NCI-H510A (cell line): ENCODE measurements at regions not wholly inside any gene's neighbourhood (a gene's known extent, or its start where the extent isn't known, plus 50 kb on each side); places are given as distances from the start of the nearest gene placed in this dataset.
"Not testable (repeated sequence)": the region's sequence is repeated elsewhere in the genome, so short reads cannot be mapped to it uniquely, and the experiment has no call there.

Experiments
- DNase-seq: peaks from one replicate; lab custom pipeline; 2025; lab: John Stamatoyannopoulos, UW

DNA sequence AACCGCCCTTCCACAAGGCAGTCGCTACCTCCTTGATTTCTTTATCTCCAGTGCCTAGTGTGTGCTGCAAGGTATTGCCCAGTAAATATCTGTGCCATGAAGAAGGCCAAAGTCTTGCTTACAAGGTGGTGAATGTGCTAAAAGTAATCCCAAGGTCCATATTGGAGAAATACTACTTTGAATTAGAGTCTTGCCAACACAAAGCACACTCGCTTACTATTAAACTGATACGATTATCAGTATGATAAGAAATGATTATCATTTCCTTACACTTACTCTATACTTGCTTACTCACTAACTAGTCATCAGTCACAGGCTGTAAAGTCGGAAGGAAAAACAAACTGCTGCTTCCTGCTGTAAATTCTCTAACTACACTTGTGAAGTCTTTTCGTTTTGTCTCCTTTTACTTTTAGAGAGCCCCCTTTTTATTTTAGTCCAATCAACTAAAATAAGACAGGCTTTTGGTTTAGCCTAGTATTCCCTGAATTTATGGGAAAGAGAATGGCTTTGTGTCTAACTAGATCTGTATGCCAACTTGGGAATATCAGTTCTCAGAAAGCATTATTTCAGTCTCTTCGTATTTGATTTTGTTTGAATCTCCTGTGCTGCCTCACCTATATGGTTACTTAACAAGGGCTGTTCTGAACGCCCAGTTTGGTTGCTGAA is 107.1 kb upstream of the TSC22D2 start:
- DNase-seq = no peak

DNA sequence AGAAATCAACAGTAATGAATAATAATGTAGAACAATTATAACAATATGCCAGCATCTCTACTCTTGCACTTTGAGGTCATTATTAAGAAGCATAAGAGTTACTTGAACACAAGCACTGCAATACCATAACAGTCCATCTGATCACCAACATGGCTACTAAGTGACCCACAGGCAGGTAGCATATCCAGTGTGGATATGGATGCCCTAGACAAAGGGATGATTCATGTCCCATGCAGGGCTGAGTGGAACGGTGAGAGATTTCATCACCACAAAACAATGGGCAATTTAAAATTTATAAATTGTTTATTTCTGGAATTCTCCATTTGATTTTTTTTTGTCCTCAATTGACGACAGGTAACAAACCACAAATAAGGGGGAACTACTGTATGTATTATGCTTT is 107.7 kb upstream of the TSC22D2 start:
- no peak for DNase-seq

DNA sequence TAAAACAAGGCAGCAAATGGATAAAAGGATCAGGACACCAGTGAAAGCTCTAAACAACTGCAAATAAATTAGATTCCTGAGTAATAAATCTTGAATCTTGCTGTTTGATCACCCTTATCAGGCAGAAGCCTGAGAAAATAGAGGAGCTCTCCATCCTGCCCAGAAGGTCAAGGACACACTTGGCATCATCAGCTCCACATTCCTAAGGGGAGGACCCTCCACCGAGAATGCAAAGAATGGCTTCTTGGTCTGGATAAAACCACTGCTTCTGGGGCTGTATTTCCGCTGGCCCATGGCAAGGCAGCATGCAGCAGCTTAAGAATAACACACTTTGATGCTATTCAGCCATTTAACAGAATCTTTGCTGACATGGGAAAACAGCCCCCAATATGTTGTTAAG is 108.9 kb upstream of the TSC22D2 start:
- DNase-seq = no peak

DNA sequence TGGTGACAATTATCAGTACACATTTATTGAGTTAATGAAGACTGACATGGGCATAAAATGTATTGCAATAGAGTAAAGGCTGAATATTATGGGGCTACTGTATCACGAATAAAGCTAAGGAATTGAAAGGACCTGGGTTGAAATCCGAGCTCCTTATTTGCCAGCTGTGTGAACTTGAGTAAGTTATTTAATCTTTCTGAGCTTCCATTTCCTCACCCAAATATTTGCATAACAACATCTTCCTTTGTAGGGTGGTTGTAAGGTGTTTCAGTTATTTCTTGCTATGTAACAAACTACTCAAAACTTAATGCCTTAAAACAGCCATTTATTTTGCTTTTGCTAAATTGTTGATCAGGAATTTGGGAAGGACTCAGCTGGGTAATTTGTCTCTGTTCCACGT is 111.1 kb upstream of the TSC22D2 start:
- no peak for DNase-seq

DNA sequence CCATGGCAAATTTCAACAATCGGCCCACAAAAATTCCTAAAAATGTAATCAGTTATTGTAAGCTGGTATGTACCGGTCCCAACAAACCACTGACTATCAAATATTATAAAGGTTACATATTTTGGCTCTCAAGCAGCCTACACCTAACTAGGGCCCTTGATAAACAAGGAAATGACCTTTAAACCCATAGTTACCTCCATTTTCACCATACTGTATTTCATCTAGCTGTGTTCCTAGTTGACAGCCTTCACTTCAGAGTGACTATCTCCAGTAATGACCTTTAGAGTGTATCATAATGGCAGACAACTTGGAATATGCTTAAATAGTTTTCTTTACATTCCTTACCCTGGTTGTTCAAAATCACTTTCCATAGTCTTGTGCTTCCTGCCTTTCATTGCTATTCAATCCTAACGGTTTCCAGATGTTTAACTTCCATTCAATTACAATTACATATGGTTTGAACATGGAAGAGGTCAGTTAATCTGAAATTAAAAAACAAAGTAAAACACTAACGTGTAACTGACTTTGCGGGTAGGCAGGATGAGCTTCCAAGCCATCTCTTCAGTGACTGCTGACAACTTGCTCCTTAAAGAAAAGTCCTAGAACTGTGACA is 111.9 kb upstream of the TSC22D2 start:
- DNase-seq = no peak

DNA sequence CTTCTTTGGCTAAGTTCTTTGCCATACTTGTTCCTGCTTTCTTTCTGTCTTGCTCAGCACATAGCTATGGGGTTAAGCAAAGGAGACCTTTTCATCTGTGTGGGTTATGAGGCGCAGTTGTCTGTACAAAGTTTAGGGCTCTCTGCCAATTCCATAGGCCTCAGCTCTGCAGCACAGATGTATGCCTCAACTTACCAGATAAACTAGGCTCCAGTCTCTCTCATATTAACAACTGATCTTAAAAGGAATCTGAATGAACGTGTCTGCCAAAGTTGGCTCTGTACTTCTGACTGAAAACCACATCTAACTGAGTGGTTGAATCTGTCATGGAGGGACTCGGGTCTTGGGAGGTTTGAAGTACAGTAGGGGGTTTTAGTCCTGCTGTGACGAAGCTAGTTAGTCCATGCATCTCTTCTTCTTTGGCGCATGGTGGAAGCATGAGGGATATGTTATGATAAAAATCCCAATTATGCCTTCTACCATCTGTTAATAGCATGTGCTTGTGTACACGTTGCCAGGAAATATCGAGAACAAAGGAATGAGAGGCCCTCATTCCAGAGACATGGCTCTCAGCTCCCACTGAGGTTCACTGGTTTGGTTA is 114.6 kb upstream of the TSC22D2 start:
- DNase-seq = no peak

DNA sequence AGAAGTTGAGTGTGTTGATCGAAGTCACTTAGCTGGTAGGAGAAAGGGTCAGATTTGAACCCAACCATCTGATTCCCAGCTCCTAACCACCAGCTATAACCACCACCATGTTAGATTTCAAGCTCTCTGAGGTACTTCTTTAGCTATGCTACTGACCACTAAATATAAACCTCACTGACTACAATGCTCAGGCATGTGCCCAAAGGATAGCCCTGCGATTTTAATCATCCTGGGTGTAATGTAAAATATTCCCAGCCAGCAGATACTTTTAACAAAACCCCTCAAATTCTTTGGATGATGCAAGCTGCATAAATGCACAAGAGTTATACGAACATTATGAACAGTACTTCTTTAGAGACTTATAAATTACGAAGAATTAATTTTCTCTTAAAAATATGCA is 115.2 kb upstream of the TSC22D2 start:
- DNase-seq = no peak

DNA sequence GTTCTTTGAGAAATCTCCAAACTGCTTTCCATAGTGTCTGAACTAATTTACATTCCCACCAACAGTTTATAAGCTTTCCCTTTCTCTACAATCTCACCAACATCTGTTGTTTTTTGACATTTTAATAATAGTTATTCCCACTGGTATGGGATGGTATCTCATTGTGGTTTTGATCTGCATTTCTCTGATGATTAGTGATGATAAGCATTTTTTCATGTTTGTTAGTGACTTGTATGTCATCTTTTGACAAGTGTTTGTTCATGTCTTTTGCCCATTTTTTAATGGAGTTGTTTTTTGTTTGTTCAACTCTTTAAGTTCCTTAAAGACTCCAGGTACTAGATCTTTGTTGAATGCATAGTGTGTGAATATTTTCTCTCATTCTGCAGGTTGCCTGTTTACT is 116.6 kb upstream of the TSC22D2 start:
- DNase-seq = no peak

DNA sequence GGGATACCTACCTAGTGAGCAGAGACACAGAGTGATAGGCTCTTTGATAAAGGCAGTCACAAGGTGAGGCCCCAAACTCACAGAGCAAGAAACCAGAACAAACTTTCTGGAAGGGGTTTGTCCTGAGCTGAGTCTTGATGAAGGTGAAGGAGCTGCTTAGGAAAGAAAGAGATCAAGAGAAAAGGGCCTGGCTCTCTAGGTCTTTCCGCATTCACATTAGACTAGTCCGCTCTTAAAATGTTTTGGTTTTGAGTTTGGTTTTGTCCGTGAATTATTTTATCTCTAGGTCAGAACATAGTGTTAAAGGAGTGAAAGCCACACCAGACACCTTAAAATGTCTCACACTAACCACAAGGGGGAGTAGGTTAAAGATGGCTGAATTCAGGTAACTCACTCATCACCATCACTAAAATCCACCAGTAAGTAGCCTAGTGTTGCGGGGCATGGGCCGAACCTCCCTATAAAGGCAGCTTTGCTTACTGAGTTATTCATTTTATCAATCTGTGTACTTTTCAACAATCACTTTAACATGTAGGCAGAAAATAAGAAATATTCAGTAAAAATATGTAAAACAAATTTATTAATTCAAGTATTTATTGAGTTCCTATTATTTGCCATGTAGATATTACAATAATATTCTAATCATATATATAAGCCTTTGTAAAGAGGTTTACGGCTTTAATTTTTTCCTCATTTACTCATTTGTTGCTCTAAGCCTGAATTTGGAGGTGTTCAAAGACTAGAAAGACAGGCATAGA is 121.5 kb upstream of the TSC22D2 start:
- DNase-seq = no peak

DNA sequence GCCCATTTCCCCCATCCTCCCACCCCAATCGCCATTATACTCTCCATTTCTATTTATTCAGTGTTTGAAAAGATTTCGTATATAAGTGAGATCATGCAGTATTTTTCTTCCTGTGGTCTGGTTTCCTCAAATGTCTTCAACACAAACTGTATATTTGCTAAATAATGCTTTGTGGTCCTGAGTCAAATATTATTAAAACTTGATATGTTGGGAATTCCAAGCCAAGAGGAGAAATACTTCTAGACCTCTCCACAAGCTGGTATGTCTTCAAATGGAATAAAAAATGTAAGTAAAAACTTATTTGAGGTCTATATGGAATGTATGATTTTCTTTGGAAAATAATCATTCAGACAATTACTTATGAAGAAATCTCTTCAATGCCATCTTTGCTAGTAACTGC is 122.5 kb upstream of the TSC22D2 start:
- no peak for DNase-seq

DNA sequence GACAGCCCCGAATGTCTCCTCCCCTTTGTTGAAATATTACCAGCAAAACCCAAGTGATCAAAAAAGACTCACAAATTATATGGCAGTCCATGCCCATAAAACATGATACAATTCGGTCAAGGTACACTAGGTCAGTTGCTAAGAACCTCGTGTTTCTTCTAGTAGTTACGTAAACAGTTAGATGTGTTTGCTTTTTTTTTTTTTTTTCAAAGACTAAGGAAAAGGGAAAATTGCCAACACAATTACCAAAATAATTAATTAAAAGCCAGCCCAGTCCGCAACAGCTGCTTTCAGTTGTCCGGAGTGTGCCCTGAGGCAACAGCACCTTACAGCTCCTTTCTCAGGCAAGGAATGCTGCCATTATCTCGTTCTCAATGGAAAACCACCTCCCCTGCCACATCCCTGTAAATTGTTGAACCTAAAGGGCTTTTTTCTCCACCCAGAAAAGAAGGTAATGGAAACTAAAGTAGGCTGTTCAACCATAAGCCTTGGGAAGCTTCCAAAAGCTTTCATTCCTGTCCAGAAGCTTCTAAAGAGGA is 129.2 kb upstream of the TSC22D2 start:
- no peak for DNase-seq

DNA sequence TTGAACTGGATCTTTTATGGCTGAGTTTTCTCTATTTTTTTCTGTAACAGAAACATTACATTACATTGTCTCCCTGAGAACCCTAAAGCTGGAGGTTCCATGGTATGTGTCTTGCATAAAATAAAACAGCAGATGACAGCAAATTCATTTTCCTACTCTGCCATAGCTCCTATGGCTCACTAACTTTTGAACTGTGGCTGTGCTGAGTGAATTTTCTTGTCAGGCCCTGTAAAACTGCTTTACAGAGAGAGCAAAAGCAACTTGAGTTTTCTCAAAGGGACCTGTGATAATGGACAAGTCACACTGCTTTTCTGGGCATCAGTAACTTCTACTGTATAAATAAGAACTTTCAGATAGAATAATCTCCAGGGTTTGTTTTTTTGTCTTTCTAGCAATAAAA is 129.9 kb upstream of the TSC22D2 start:
- DNase-seq = no peak

DNA sequence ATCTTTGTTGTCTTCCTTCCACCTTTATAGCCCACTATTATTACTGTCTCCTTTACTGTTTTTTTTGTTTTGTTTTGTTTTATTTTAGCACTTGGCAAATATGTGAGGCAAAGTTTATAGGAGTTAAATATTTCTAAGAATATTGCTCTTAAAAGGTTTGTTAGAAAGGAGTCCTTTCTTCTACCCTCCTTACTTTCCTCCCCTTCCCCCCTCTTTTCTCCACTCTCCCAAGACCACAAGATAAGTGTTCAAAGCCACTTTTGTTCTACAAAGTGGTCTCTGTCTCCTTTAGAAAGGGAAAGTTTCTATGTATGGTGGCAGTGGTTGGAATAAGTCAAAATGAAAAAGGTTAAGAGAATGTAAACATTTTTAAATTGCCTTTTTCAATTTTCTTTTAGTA is 130.7 kb upstream of the TSC22D2 start:
- DNase-seq = no peak

DNA sequence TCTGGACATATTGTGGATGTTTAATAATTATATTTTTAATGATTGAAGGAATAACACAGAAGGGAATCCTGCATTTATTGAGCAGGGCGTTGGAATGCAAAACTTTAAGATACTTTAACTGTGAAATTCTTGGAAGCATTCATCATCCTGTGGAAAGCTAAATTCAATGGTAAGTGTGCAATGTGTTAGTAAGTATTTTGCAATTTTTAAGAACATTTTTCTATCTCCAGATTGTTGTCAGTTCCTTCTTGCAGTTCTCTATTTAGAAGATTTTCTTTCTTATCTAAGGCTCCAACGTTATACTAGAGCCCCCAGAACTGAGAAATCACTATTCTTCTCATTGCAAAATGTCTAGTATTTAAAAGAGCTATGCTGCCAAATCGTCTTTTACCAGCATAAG is 132.2 kb upstream of the TSC22D2 start:
- DNase-seq = no peak

DNA sequence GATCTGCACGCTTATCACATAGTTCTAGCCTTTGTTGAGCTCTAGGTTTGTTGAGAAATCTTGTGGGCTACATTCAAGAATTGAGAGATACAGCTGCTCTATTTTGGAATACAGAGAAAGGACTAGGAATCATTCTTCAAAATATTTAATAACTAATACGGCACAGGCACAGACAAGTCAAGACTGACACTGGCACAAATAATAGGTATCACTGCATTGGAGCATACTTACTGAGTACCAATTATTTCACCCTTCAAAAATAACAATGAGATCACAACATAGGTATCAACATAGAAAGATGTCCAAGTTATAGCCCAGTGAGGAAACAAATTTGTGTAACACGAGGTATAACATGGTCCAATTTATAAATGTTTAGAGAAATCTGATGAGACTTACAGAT is 133.7 kb upstream of the TSC22D2 start:
- no peak for DNase-seq

DNA sequence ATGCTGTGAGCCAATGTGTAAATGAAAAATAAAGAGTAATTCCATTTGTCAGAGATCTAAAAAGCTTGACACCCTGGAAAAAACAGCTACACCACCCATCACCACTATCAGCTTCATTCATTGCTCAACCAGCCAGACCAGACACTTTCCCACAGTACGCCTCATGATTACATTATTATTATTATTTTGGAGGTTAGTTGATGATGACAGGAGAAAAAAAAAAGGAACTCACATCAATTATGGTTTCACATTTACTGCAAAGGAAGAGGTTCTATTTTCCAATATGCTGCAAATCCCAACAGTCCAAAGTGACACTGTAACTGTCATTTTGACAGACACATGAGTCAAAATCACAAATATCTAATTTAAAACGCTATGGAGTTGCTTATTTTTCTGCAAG is 134.7 kb upstream of the TSC22D2 start:
- DNase-seq = no peak

DNA sequence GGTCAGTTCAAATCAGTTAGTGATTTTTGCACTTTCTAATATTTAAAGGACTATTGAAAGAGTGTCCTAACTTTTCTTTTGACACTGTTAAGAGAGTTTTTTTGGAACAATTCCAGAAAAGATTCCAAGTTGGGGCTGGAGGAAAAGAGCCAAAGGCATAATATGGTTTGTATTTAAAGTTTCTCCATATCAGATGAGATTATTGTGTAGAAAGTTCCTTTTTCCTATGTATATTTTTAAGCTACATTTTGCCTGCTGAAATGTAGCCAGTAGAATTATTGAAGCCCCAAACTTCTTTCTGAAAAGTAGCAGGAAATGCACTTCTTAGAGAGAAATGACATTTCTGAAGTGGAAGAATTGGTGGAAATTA is 136.5 kb upstream of the TSC22D2 start:
- DNase-seq = no peak

DNA sequence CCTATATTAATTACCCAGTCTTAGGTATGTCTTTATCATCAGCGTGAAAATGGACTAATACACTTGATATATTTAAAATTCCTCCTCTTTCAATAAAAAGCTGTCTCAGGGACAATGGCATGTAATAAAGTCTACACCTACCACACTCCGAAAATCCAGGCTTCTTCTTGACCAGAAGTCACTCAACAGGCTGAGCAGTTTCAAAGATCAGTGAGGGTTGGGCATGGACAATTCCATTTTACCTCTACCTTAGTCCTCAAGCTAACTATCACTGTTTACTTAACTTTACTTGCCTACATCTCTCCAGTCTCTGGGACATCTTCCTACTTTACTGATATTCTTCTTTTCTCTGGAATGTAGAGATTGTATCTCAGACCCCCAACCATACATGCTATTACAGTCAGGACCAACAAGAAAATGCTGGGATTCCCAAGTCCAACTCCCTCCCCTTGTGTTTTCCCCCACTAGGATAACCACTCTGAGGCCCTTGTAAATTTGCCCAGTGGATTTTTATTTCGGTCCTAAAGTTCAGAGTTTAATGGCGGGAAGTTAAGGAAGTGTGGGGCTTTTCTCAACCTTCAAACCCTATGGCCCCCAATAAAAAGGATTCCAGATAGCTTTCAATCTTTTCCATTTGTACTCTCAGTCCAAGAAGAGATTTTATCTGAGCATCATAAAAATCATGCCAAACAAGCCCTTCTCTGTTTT is 137.1 kb upstream of the TSC22D2 start:
- no peak for DNase-seq

DNA sequence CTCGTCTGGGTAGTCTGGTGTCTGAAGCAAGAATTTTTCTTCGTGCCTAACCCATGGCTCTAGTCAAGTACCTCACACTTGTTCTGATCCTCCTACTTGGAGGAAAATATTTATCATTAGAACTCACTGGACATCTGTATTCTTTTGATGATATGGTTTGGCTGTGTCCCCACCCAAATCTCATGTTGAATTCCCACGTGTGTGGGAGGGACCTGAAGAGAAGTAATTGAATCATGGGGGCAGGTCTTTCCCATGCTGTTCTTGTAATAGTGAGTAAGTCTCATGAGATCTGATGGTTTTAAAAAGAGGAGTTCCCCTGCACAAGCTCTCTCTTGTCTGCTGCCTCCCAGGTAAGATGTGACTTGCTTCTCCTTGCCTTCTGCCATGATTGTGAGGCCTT is 137.7 kb upstream of the TSC22D2 start:
- DNase-seq = not testable (repeated sequence)

DNA sequence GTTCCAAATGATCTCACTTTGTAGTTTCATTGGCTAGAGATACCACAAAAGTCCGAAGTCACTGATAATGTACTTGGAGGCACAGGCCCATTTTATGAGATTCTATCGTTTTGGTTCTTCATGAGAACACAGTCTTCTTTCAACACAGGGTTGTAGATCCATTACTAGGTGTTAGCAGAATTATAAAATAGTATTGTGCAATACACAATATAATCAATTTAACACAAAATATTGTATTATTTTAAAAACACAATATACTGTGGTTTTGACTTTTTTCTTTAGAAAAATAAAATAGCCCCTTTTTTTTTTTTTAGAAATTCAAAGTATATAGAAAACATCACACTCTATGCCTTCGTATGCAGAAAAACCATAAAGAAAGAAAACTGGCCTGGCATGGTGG is 138.6 kb upstream of the TSC22D2 start:
- DNase-seq = no peak

DNA sequence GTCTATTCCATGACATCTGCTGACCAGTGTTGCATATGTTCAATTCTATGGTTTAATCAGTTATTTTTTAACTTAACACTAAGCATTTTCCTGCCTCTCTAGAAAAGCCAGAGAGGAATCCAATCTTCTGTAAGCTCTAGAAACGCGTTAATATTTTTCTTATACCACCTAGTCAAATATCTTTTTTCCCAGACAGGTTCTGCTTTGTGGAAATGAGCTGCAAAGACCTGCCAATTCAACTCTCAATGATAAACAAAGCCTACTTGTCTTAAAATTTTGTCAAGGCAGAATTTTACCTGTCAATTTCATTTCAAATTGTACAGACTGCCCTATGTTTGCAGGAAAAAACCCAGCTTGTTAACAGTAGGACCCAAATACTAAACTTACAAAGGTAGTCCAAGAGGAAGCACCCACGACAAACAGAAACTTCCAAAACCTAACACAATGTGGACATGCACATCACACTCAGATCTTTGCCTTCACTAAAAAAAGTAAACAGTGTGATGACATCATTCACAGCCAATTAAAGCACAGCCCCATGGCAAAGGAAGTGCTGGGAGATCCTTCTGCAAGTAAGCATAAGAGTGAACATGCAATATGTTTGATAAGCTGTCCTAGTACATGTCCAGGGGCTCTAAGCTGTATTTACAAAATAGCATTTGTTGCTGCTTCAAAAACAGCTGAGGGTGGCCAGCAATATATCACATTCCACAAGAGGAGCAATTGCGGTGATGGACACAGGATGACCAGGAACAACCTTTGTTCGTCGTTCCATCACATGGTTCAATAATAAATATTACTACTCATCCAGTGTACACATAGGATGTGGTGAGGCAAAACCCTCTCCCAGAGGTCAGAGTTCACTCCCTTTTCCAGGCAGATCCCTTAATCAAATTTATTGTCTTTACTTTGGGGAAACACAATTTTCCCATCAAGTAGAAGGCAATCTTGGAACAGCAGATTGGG is 139.4 kb upstream of the TSC22D2 start:
- peak; percentile 9 for DNase-seq
